ENCODE measurements at regions not wholly inside any gene's neighbourhood (a gene's known extent, or its start where the extent isn't known, plus 50 kb on each side); places are given as distances from the start of the nearest gene placed in this dataset.

DNA sequence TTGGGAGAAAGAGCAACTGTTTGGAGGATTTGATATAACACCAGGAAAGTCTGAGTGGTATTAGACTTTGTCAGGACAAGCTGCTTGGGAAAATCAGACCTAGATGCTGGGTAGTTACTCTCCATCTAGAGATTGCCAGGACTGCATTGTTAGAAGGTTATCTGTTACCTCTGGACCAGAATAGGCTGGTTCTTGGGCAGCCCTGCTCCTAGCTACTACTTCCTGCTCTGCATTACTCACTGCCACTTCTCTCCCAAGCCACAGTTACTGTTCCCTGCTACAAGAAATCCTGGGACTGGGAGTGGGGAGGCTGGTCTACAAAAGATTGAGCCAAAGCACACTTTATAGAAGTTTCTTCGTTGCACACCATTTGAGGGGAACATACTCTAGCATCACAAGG lies 95.5 kb upstream of the KCNN2 start:
- no peak for DNase-seq

DNA sequence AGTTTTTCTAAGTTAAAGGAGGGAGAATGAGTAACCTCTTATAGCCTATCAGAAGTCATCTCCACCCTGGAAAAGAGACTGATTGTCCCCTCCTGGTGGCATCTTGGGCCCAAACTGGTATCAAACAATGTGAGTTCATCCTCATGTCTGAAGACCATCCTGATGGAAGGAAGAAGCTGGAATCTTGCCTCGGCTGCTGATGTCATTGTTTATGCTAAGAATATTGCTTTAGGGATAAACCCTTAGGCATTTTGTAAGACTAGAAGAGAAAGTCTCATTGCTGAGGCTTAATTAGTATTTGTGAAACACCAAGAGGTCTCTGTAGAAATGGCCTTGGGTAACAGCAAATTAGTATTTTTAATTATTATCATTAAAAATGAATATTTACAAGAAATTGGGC lies 65.7 kb upstream of the KCNN2 start:
- no peak for DNase-seq

DNA sequence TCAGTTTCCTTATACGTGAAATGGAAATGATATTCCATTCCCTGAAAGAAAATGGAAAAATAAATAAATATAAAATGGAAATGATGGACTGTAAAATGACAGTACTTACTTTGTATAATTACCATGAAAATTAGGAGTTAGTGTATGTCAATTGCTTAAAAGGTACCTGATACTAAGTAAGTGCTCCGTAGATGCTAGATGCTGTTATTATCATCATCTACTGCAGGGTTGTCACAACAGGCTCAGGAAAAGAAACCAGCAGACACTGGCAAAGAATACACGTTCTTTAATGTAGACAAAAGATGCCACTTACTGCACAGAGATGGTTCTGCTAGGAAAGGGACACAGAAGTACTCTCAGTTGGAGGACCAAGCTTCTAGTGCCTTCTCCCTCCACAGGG lies 64.0 kb upstream of the KCNN2 start:
- no peak for DNase-seq

DNA sequence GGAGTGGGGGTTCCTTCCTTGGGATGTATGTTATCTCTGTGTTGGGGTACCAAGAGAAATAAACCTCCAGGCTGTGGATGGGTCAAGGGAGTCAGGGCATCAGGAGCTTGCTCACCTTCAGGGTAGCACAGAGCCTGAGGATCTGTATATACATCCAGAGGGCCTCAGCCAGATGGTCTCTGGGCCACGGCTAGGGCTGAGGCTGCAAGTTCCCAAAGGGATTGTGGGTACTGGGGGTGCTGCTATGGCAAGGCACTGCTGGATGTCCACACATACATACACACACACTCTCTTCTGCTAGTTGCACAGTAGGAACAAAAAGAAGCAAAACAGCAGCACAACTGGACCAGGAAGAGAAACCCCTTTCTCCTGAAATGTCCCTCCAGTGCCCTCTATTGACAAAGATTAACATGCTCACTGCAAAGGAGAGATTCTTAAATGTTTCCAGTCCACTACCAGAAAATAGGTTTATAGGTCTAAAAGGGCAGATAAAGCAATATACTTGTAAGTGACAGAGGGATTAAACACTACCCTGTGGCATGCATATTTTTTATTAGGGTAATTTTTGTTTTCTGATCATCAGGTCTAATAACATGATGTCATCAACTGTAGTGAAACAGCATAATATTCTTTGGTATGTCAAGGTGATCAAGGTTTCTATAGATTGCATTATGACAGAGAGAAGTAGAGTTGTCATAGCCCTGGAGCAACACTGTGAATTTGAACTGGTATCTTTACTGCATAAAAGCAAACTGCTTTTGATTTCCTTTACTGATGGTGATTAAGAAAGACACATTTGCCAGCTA lies 56.3 kb upstream of the KCNN2 start:
- DNase-seq = no peak

DNA sequence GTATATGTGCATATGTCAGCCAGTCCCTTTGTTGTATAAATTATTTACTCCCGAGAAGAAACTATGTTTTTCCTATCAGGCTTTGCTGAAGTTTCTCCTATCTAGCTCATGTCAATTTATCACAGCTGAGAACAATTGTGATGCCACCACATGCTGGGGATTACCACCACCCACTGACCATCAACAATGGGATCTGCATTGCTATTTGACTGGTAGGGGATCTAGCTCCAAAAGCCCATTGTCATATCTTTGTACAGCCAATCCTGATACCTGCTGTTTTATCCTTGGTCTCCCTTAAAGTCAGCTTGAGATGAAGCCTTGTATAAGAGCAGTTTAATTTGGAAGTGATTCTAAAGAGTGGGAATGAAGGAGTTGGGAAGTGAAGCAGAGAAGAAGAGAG lies 53.9 kb upstream of the KCNN2 start:
- no peak for DNase-seq

DNA sequence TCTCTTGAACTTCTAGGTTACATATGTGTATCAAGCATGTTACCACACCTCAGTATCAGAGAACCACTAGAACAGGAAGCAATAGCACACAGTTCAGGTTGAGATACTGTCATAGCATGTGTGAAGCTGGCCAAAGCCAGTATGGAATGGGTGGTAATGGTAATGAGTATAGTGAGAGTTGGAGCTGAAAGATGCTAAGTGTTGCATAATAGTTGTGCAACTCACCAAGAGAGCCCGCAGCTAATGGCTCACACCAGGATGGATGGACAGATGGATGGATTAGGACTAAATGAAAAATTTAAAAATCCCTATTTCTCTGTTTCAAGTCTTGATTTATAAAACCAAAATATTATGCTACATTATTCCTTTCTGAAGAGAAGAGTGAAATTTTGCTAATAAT lies 53.4 kb upstream of the KCNN2 start:
- DNase-seq = no peak

DNA sequence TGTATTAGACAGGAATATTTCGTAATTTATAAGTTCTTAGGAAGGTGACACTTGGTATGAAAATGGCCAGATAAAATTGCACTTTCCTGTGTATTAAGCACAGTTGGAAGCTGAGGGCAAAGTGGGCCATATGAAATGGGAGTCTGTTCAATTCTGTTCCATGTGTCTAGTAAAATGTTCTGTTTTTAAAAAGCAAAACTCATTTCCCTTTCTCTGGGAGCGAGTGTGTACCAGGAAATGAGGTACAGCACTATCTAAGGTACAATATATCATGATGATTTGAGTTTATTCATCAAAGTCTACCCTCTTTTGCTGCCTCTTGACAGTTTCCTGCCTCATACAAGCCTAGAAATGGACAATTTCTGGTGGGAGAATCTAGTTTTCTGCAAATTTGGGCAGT lies 51.2 kb upstream of the KCNN2 start:
- no peak for DNase-seq

DNA sequence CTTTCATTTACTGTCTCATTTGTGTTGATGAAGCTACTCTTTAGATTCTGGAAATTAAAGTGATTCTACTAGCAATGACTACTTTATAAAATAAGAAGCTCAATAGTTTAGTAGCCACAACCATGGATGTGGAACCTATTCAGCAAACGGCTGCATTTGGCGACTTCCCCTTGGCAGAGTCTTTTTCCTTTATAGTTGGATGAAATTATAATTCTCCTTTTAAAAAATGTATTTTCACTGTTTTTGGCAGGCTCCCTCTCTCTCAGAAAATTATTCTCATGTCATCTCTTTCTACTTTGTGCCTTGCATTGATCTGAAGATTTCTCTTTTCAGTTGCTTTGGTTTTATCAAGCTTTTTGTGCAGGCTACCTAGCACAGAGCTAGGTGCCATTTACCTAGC lies 50.6 kb upstream of the KCNN2 start:
- DNase-seq = no peak

DNA sequence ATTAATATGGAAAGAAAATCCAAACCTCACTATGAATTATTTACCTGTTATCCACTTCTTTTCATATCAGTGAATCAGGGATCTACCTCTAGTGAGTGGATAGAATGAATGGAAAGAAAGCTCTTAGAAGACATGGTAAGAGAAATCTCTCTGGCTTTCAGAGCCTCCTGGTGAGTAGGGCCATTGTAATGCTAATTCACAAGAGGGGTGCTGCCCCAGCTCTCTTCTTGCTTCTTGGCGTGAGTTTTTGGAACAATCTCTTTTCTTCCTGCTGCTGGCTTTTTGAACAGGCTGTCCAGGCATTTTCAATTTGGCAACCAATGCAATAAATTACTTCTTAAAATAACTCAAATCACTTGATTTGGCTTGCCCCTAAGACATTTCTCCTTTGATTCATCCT lies 49.9 kb upstream of the KCNN2 start:
- DNase-seq = peak in 1 of 2 donors; percentile 7

Data from hippocampal formation (tissue), 2 donors.